Natural killer cell (primary cell): ENCODE measurements at regions not wholly inside any gene's neighbourhood (a gene's known extent, or its start where the extent isn't known, plus 50 kb on each side); places are given as distances from the start of the nearest gene placed in this dataset.

ENCODE experiments used
- ATAC-seq, 3 donors: fragments of 150-1000 bp in 2 of 3; fragments of 200-7000 bp in 1 of 3; cut with Tn5 transposase; 1 replicate in 1 of 3; 2 replicates in 2 of 3; pipeline ENCODE4 v1.10.0; 2021; ENCODE audit warnings: mild to moderate bottlenecking in 2 of 3, moderate library complexity in 2 of 3
- DNase-seq, 2 donors: peaks; one replicate each; pipeline versions ENCODE4 v3.0.0 to v3.0.0-alpha.2; 2013 to 2021; ENCODE audit warnings: mixed read lengths in 1 of 2
- H3K27ac ChIP-seq: one replicate; pipeline ENCODE4 v1.5.1; 2013; ENCODE audit warnings: mild to moderate bottlenecking, low read length
- H3K27me3 ChIP-seq: one replicate; pipeline ENCODE4 v1.6.1; 2013; ENCODE audit warnings: low read length; ENCODE audit not compliant: control insufficient read depth, insufficient read depth
- H3K36me3 ChIP-seq: one replicate; pipeline ENCODE4 v1.6.1; 2013; ENCODE audit warnings: low read length; ENCODE audit not compliant: control insufficient read depth, insufficient read depth
- H3K4me1 ChIP-seq: one replicate; pipeline ENCODE4 v1.6.1; 2013; ENCODE audit warnings: low read length; ENCODE audit not compliant: control insufficient read depth, insufficient read depth
- H3K4me3 ChIP-seq: one replicate; pipeline ENCODE4 v1.5.1; 2013; ENCODE audit warnings: low read length
- H3K9me3 ChIP-seq: one replicate; pipeline ENCODE4 v1.6.1; 2013; ENCODE audit warnings: low read length; ENCODE audit not compliant: control insufficient read depth, insufficient read depth
- H3K27ac Mint-ChIP-seq, 2 donors: one replicate each; pipeline ENCODE4 v1.8.0; 2022; ENCODE audit warnings: mild to moderate bottlenecking in 2 of 2, mixed read lengths in 2 of 2, moderate library complexity in 1 of 2
- H3K27me3 Mint-ChIP-seq, 2 donors: one replicate each; pipeline ENCODE4 v1.8.0; 2022; ENCODE audit warnings: low read depth in 2 of 2, mixed read lengths in 2 of 2
- H3K36me3 Mint-ChIP-seq: one replicate; pipeline ENCODE4 v1.8.0; 2022; ENCODE audit warnings: mixed read lengths
- H3K4me1 Mint-ChIP-seq, 2 donors: one replicate each; pipeline ENCODE4 v1.8.0; 2022; ENCODE audit warnings: mixed read lengths in 2 of 2
- H3K4me3 Mint-ChIP-seq: one replicate; pipeline ENCODE4 v1.8.0; 2022; ENCODE audit warnings: mild to moderate bottlenecking, moderate library complexity, mixed read lengths
- H3K9me3 Mint-ChIP-seq, 2 donors: one replicate each; pipeline ENCODE4 v1.8.0; 2022; ENCODE audit warnings: mixed read lengths in 2 of 2
- CTCF ChIP-seq: fragments of 200-600 bp; IDR thresholded peaks from one replicate; pipeline ENCODE4 v1.8.0; 2022; ENCODE audit warnings: antibody characterized with exemption
- WGBS: methylation state at CpG from one replicate; pipeline ENCODE4 v1.1.7; 2013; ENCODE audit warnings: missing lambda C conversion rate; ENCODE audit not compliant: insufficient coverage; 5-methylcytosine and 5-hydroxymethylcytosine counted together
- intact Hi-C: fragments of 100-400 bp; cut with micrococcal nuclease; formaldehyde crosslinking; loops from one replicate; pipeline ENCODE4 v1.14.2; 2022

- H3K9me3 Mint-ChIP-seq, result peaks cover 4 to 12% of the 10 kb centered on the region in 2 donors
- no peaks in the 10 kb centered on the region for H3K9me3 ChIP-seq
- no peaks in the 10 kb centered on the region for H3K4me1 ChIP-seq
- H3K27me3 ChIP-seq, result no peaks in the 10 kb centered on the region
- H3K27ac Mint-ChIP-seq, result no peak overlapping the region
- H3K36me3 ChIP-seq, result no peaks in the 10 kb centered on the region
- no peaks in the 10 kb centered on the region for H3K36me3 Mint-ChIP-seq
- H3K4me3 ChIP-seq, result no peak overlapping the region
- intact Hi-C loops, result loop anchor here (5.0 kb wide), 1 partner anchor 333 kb away; no protein-coding TSS in a partner anchor
- DNase-seq, result no peak
- H3K4me3 Mint-ChIP-seq, result no peak overlapping the region
- peaks cover 0 to 10% of the 10 kb centered on the region in 2 donors for H3K27me3 Mint-ChIP-seq
- TF ChIP-seq CTCF, result no peak
- no peaks in the 10 kb centered on the region for H3K4me1 Mint-ChIP-seq
- no peak for ATAC-seq
- no peak overlapping the region for H3K27ac ChIP-seq
Observed at GRCh38 chr12:131314524-131315090, 360.9 kb downstream of the ADGRD1 start.

- H3K27ac Mint-ChIP-seq, result no peak overlapping the region
- no peaks in the 10 kb centered on the region for H3K4me1 Mint-ChIP-seq
- no peak overlapping the region for H3K27ac ChIP-seq
- H3K4me3 ChIP-seq, result no peak overlapping the region
- no peaks in the 10 kb centered on the region for H3K4me1 ChIP-seq
- TF ChIP-seq CTCF, result no peak
- intact Hi-C loops, result no loop called here
- H3K9me3 Mint-ChIP-seq, result peaks cover 4 to 12% of the 10 kb centered on the region in 2 donors
- ATAC-seq, result no peak
- no peaks in the 10 kb centered on the region for H3K36me3 ChIP-seq
- no peak overlapping the region for H3K4me3 Mint-ChIP-seq
- H3K9me3 ChIP-seq, result no peaks in the 10 kb centered on the region
- H3K27me3 ChIP-seq, result no peaks in the 10 kb centered on the region
- peaks cover 0 to 10% of the 10 kb centered on the region in 2 donors for H3K27me3 Mint-ChIP-seq
- 90% methylated on average over 3 of the region's 3 CpGs for WGBS
- H3K36me3 Mint-ChIP-seq, result no peaks in the 10 kb centered on the region
- DNase-seq, result no peak
Observed at GRCh38 chr12:131315601-131316000, 361.9 kb downstream of the ADGRD1 start.

GRCh38 chr12:131316388-131316787 is 362.7 kb downstream of the ADGRD1 start:
- peaks cover 4 to 12% of the 10 kb centered on the region in 2 donors for H3K9me3 Mint-ChIP-seq
- ATAC-seq (no peak), DNase-seq (no peak)
- H3K27me3 ChIP-seq, result no peaks in the 10 kb centered on the region
- H3K27ac ChIP-seq, result no peak overlapping the region
- no peaks in the 10 kb centered on the region for H3K36me3 Mint-ChIP-seq
- TF ChIP-seq CTCF, result no peak
- no peaks in the 10 kb centered on the region for H3K4me1 Mint-ChIP-seq
- H3K36me3 ChIP-seq, result no peaks in the 10 kb centered on the region
- no peaks in the 10 kb centered on the region for H3K9me3 ChIP-seq
- intact Hi-C loops, result no loop called here
- no peak overlapping the region for H3K4me3 ChIP-seq
- 84% methylated on average over 6 of the region's 6 CpGs for WGBS
- H3K4me1 ChIP-seq, result no peaks in the 10 kb centered on the region
- no peak overlapping the region for H3K4me3 Mint-ChIP-seq
- H3K27me3 Mint-ChIP-seq, result peaks cover 0 to 10% of the 10 kb centered on the region in 2 donors
- H3K27ac Mint-ChIP-seq, result no peak overlapping the region

- intact Hi-C loops, result no loop called here
- Histone ChIP-seq H3K27ac (no peak overlapping the region), H3K4me3 (no peak overlapping the region), H3K4me1 (no peaks in the 10 kb centered on the region), H3K9me3 (no peaks in the 10 kb centered on the region), H3K36me3 (no peaks in the 10 kb centered on the region), H3K27me3 (no peaks in the 10 kb centered on the region)
- ATAC-seq, result no peak
- no peak for DNase-seq
- no peaks in the 10 kb centered on the region for H3K36me3 Mint-ChIP-seq
- no peaks in the 10 kb centered on the region for H3K4me1 Mint-ChIP-seq
- peaks cover 4 to 12% of the 10 kb centered on the region in 2 donors for H3K9me3 Mint-ChIP-seq
- peaks cover 0 to 6% of the 10 kb centered on the region in 2 donors for H3K27me3 Mint-ChIP-seq
- no peak overlapping the region for H3K27ac Mint-ChIP-seq
- no peak for TF ChIP-seq CTCF
- no peak overlapping the region for H3K4me3 Mint-ChIP-seq
Observed at GRCh38 chr12:131318045-131318685, 364.5 kb downstream of the ADGRD1 start.
